ENCODE measurements at regions not wholly inside any gene's neighbourhood (a gene's known extent, or its start where the extent isn't known, plus 50 kb on each side); places are given as distances from the start of the nearest gene placed in this dataset.
A peak's percentile ranks its signal among the peaks of the same experiment; 100 is the strongest.

DNA sequence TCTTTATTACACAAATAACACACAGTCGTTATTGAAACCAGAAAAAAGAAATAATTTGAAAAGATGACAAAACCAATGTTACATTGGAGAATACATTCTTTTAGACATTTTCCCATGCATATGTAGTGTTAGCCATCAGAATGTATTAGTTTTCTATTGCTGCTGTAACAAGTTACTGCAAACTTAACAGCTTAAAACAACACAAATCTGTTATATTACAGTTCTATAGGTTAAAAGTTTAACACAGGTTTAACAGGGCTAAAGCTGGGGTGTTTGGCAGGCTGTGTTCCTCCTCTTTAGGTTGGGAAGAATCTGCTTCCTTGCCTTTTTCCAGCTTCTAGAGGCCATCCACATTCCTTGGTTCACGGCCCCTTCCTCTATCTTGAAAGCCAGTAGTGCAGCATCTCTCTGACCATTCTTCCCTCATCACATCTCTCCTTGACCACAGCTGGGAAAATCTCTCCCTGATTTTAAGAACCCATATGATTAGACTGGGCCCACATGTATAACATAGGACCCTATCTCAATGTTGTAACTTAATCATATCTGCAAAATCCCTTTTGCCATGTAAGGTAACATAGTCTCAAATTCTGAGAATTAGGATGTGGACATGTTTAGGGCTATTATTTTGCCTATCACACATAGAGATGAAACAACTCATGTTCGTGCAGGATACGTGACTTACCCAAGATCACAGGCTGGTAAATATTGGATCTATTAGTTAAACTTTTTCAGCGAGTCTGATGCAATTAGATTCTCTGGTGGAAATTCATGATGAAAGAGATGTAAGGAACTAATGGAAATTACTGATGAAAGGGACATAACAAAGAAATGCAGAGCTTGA, 145.4 kb upstream of the TMEM170B start (continued):
- TF ChIP-seq, protein P1, sequence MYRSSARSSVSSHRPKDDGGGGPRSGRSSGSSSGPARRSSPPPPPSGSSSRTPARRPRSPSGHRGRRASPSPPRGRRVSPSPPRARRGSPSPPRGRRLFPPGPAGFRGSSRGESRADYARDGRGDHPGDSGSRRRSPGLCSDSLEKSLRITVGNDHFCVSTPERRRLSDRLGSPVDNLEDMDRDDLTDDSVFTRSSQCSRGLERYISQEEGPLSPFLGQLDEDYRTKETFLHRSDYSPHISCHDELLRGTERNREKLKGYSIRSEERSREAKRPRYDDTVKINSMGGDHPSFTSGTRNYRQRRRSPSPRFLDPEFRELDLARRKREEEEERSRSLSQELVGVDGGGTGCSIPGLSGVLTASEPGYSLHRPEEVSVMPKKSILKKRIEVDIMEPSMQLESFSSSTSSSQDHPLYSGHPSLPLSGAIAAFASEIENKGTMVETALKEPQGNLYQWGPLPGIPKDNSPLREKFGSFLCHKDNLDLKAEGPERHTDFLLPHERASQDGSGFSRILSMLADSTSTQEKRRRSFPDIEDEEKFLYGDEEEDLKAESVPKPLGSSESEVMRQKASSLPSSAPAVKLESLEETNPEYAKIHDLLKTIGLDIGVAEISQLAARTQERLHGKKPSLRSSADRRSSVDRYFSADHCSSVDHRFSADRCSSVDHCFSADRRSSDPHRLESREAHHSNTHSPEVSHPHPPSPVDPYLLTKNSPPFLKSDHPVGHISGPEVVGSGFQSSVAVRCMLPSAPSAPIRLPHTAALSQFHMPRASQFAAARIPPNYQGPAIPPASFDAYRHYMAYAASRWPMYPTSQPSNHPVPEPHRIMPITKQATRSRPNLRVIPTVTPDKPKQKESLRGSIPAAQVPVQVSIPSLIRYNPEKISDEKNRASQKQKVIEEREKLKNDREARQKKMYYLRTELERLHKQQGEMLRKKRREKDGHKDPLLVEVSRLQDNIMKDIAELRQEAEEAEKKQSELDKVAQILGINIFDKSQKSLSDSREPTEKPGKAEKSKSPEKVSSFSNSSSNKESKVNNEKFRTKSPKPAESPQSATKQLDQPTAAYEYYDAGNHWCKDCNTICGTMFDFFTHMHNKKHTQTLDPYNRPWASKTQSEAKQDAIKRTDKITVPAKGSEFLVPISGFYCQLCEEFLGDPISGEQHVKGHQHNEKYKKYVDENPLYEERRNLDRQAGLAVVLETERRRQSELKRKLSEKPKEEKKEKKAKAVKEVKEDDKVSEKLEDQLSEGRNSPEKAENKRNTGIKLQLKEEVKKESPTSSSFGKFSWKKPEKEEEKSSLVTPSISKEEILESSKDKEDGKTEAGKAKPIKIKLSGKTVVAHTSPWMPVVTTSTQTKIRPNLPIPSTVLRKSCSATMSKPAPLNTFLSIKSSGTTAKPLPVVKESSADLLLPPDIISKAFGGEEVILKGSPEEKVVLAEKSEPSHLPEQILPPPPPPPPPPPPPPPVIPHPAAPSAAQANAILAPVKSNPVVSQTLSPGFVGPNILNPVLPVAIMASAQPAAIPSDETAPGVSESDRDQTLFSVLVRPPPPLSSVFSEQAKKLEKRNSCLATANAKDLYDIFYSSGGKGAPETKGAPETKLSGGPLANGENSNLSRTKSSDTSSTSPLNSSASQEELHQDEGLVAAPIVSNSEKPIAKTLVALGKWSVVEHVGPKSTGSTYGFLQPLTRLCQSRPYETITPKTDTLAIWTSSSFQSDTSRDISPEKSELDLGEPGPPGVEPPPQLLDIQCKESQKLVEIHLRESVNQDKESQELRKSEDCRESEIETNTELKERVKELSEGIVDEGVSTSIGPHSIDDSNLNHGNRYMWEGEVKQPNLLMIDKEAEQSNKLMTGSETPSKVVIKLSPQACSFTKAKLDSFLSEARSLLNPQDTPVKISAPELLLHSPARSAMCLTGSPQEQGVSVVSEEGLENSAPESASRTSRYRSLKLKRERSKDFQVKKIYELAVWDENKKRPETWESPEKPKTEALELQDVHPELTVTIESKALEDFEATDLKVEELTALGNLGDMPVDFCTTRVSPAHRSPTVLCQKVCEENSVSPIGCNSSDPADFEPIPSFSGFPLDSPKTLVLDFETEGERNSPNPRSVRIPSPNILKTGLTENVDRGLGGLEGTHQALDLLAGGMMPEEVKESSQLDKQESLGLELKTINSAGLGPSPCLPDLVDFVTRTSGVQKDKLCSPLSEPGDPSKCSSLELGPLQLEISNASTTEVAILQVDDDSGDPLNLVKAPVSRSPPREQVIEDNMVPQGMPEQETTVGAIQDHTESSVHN (CRISPR knock-in tag; IDR thresholded peaks at IDR 0.05), result no peak
- TF ChIP-seq ZNF556 (CRISPR knock-in tag; IDR thresholded peaks at IDR 0.05; ENCODE audit: borderline replicate concordance), result no peak
- TF ChIP-seq SKI (IDR thresholded peaks at IDR 0.05; ENCODE audit: partially characterized antibody), result no peak
- TF ChIP-seq ZFX (CRISPR knock-in tag; IDR thresholded peaks at IDR 0.05; ENCODE audit: low read depth), result peak; percentile 24; the same call in 1 of the 2 replicates
- TF ChIP-seq NFIC (IDR thresholded peaks at IDR 0.05; ENCODE audit: low read length), result no peak
- no peak for TF ChIP-seq DNMT1 (CRISPR knock-in tag; IDR thresholded peaks at IDR 0.05)
- no peak for TF ChIP-seq MEIS2 (CRISPR knock-in tag; IDR thresholded peaks at IDR 0.05)
- TF ChIP-seq GZF1 (CRISPR knock-in tag; IDR thresholded peaks at IDR 0.05), result no peak
- no peak for TF ChIP-seq MBNL3 (CRISPR knock-in tag; conservative IDR thresholded peaks at IDR 0.05)
- TF ChIP-seq ZNF567 (CRISPR knock-in tag; IDR thresholded peaks at IDR 0.05; ENCODE audit: borderline replicate concordance), result no peak; the same call in 1 of the 2 replicates
- TF ChIP-seq, protein P2, sequence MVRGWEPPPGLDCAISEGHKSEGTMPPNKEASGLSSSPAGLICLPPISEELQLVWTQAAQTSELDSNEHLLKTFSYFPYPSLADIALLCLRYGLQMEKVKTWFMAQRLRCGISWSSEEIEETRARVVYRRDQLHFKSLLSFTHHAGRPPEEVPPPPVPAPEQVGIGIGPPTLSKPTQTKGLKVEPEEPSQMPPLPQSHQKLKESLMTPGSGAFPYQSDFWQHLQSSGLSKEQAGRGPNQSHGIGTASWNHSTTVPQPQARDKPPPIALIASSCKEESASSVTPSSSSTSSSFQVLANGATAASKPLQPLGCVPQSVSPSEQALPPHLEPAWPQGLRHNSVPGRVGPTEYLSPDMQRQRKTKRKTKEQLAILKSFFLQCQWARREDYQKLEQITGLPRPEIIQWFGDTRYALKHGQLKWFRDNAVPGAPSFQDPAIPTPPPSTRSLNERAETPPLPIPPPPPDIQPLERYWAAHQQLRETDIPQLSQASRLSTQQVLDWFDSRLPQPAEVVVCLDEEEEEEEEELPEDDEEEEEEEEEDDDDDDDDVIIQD (CRISPR knock-in tag; IDR thresholded peaks at IDR 0.05; ENCODE audit: low read depth), result peak; percentile 91
- TF ChIP-seq, protein P3, sequence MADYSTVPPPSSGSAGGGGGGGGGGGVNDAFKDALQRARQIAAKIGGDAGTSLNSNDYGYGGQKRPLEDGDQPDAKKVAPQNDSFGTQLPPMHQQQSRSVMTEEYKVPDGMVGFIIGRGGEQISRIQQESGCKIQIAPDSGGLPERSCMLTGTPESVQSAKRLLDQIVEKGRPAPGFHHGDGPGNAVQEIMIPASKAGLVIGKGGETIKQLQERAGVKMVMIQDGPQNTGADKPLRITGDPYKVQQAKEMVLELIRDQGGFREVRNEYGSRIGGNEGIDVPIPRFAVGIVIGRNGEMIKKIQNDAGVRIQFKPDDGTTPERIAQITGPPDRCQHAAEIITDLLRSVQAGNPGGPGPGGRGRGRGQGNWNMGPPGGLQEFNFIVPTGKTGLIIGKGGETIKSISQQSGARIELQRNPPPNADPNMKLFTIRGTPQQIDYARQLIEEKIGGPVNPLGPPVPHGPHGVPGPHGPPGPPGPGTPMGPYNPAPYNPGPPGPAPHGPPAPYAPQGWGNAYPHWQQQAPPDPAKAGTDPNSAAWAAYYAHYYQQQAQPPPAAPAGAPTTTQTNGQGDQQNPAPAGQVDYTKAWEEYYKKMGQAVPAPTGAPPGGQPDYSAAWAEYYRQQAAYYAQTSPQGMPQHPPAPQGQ (CRISPR knock-in tag; IDR thresholded peaks at IDR 0.05; ENCODE audit: borderline replicate concordance), result no peak; the same call in 1 of the 2 replicates
- no peak for TF ChIP-seq ZNF30 (CRISPR knock-in tag; IDR thresholded peaks at IDR 0.05)
- TF ChIP-seq STAT5B (CRISPR knock-in tag; IDR thresholded peaks at IDR 0.05), result 0 out of 2 replicates have a peak, but pooled peaks have one; percentile 41
- TF ChIP-seq ZFYVE20 (CRISPR knock-in tag; IDR thresholded peaks at IDR 0.05; ENCODE audit: borderline replicate concordance, low read depth), result no peak
- no peak for TF ChIP-seq SIN3B (IDR thresholded peaks at IDR 0.05; ENCODE audit: low read length)
- 0 out of 2 replicates have a peak, but pooled peaks have one; percentile 17 for TF ChIP-seq JUND (CRISPR knock-in tag; IDR thresholded peaks at IDR 0.05)
- TF ChIP-seq FOSL1 (CRISPR knock-in tag; IDR thresholded peaks at IDR 0.05; ENCODE audit: borderline replicate concordance), result no peak

All from HepG2 (cell line).